Memory B cell (primary cell): ENCODE measurements at regions not wholly inside any gene's neighbourhood (a gene's known extent, or its start where the extent isn't known, plus 50 kb on each side); places are given as distances from the start of the nearest gene placed in this dataset.

Experiments used
- ATAC-seq: fragments of 150-1000 bp; cut with Tn5 transposase; 2 replicates; pipeline ENCODE4 v1.10.0; 2021; ENCODE audit warnings: low read depth, mild to moderate bottlenecking, moderate library complexity
- DNase-seq, 2 donors: peaks; one replicate each; pipeline ENCODE4 v3.0.0; 2022; ENCODE audit warnings: low spot score in 2 of 2
- H3K27ac Mint-ChIP-seq: one replicate; pipeline ENCODE4 v1.8.0; 2022; ENCODE audit warnings: mild to moderate bottlenecking, moderate library complexity, mixed read lengths
- H3K27me3 Mint-ChIP-seq: one replicate; pipeline ENCODE4 v1.8.0; 2022; ENCODE audit warnings: mixed read lengths
- H3K36me3 Mint-ChIP-seq: one replicate; pipeline ENCODE4 v1.8.0; 2022; ENCODE audit warnings: mild to moderate bottlenecking, mixed read lengths
- H3K4me1 Mint-ChIP-seq: one replicate; pipeline ENCODE4 v1.8.0; 2022; ENCODE audit warnings: mixed read lengths
- H3K4me3 Mint-ChIP-seq: one replicate; pipeline ENCODE4 v1.8.0; 2022; ENCODE audit warnings: mild to moderate bottlenecking, moderate library complexity, mixed read lengths
- H3K9me3 Mint-ChIP-seq: one replicate; pipeline ENCODE4 v1.8.0; 2022; ENCODE audit warnings: mixed read lengths

DNA sequence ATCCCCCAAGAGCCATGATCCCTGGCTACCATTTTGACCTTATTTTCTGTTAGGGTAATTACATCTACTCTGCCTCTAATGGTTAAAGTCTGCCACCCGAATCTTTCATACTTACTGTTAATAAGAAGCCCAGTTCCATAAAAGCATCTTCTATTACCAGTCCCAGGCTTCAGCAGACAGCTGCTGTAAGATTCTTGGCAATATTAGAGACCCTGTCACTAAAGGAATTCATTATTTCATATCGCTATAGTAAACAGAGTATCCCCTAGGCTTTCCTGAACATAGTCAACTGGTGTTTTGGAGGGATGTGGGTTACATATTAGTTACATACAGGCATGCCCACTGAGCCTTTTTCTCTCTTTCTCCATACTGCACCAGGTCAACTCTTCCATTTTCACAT is 608.7 kb upstream of the SEMA6A start:
- Mint-ChIP-seq H3K36me3 (no peaks in the 10 kb centered on the region), H3K27me3 (no peaks in the 10 kb centered on the region), H3K4me1 (no peaks in the 10 kb centered on the region), H3K9me3 (peaks cover 2% of the 10 kb centered on the region), H3K27ac (no peak overlapping the region), H3K4me3 (no peak overlapping the region)
- DNase-seq, result no peak
- ATAC-seq, result no peak

DNA sequence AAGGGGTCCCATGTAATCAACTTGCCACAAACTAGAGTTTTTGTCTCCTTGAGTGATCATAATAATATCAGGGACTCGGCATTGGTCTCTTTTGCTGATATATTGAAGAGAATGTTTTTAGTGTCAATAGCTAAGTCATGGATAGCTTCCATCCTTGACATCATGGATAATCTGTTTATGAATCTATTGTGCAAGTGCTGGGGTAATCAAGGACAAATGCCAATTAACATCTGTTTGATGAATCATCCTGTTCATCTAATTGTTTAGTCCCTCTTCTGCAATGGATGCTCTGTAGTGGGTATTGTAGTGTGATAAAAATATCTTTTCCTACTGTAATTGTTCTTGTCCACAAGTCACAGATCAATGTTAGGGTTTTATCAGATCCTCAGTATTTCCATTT is 607.5 kb upstream of the SEMA6A start:
- no peak overlapping the region for H3K27ac Mint-ChIP-seq
- no peaks in the 10 kb centered on the region for H3K36me3 Mint-ChIP-seq
- ATAC-seq (no peak), DNase-seq (no peak)
- H3K9me3 Mint-ChIP-seq, result peaks cover 3% of the 10 kb centered on the region
- H3K4me1 Mint-ChIP-seq, result no peaks in the 10 kb centered on the region
- no peak overlapping the region for H3K4me3 Mint-ChIP-seq
- no peaks in the 10 kb centered on the region for H3K27me3 Mint-ChIP-seq

DNA sequence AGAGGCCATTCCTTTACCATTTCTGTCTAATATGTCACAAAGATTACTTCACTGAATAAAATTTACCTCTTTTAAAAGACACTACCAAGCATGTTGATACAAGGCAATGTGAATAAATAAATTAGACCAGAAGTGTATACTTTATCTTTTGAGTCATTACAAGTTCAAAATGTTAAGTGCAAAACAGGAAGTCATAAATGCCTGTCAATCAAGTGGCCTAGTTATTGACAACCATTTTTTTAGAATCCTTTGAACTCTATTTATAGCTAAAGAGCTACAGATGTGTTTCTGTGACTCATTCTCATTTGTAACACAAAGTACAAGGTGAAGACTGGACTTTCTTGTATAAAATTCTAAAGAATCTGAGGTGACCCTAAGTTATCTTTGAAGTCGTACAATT is 602.7 kb upstream of the SEMA6A start:
- no peak overlapping the region for H3K4me3 Mint-ChIP-seq
- no peak for DNase-seq
- peaks cover 1% of the 10 kb centered on the region for H3K9me3 Mint-ChIP-seq
- H3K27me3 Mint-ChIP-seq, result no peaks in the 10 kb centered on the region
- H3K27ac Mint-ChIP-seq, result no peak overlapping the region
- no peaks in the 10 kb centered on the region for H3K36me3 Mint-ChIP-seq
- no peak for ATAC-seq
- H3K4me1 Mint-ChIP-seq, result no peaks in the 10 kb centered on the region

DNA sequence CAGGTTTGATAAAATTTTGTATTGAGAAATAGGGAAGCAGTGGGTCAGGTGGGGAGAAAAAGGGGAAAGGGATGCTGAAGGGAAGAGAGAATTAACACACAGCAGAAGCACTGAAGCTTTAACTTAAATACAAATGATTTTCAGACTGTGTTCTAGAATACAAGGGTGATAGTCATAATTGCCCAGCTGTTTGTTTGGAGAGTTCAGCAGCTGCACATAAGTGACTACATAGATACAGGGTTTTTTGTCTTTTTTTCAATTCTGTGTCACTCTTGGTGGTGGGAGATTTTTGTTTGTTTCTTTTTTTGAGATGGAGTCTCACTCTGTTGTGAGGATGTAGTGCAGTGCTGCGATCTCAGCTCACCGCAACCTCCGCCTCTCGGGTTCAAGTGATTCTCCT is 590.4 kb upstream of the SEMA6A start:
- Mint-ChIP-seq H3K4me1 (no peaks in the 10 kb centered on the region), H3K27ac (no peak overlapping the region), H3K27me3 (no peaks in the 10 kb centered on the region), H3K9me3 (peaks cover 2% of the 10 kb centered on the region), H3K36me3 (no peaks in the 10 kb centered on the region), H3K4me3 (no peak overlapping the region)
- DNase-seq, result no peak
- ATAC-seq, result no peak

DNA sequence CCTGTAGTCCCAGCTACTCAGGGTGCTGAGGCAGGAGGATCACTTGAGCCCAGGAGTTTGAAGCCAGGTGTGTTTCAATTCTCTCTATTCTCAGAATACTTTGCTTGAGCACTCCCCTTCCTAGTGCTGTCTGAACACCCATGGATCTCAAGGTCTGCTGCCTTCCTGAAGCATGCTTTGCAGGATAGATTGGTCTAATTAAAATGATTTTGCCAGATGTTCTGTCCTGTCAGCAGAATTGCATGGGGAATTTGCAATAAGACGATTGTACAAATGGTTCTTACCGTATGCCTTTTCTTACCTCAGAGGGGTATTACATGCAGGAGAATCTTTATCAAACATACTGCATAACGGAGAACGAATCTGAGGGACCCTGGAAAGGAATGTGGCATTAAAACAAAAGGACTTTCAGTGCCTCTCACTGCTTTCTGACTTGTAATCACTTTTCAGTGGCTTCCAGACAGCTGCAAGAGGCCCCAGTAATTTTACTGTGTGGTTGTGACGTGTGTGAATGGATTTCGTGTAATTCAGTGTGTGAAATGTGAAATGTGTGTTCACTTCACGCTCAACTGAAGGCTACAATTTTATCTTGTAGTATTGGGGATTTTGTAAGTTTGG is 587.2 kb upstream of the SEMA6A start:
- Mint-ChIP-seq H3K9me3 (no peaks in the 10 kb centered on the region), H3K27me3 (no peaks in the 10 kb centered on the region), H3K4me1 (no peaks in the 10 kb centered on the region), H3K36me3 (no peaks in the 10 kb centered on the region), H3K4me3 (no peak overlapping the region), H3K27ac (no peak overlapping the region)
- ATAC-seq (no peak), DNase-seq (no peak)

DNA sequence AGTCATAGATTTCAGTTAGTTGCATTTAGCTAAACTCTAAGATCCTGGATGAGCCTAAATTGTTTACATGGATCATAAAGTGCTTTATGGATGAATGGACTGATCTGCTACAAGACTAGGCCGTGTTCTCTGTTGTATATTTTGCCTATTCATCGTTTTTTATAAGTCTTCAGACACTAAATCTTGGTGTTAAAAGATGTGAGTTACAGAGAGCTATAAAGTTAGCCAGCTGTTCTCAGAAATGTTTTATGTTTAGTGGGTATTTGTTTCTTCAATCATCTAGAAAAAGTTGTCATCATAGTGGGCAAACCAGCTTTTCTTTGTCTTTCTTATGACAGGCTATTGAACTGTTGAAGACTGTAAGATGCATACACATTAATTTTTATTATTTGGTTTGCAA is 585.8 kb upstream of the SEMA6A start:
- no peak overlapping the region for H3K27ac Mint-ChIP-seq
- no peak for DNase-seq
- H3K4me3 Mint-ChIP-seq, result no peak overlapping the region
- no peaks in the 10 kb centered on the region for H3K36me3 Mint-ChIP-seq
- no peaks in the 10 kb centered on the region for H3K4me1 Mint-ChIP-seq
- no peaks in the 10 kb centered on the region for H3K9me3 Mint-ChIP-seq
- no peak for ATAC-seq
- H3K27me3 Mint-ChIP-seq, result no peaks in the 10 kb centered on the region

DNA sequence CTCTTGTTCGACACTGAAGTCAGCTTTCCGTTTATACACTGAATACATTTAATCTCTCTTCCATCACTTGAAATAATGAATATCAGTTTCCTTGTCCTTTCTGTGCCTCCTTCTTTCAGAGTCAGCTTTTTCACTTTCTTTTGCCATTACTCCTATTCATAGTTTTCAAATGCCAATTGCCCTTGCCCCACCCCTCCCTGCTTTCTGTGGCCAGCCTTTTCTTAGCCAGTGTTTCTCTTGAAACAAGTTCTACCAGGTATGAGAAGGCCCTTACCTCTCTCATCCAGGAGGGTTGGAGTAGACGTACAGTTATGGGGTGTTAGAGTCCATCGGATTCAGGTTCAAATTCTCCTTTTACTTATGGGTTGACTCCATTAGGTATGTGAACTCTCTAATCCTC is 574.7 kb upstream of the SEMA6A start:
- Mint-ChIP-seq H3K36me3 (no peaks in the 10 kb centered on the region), H3K4me1 (no peaks in the 10 kb centered on the region), H3K9me3 (peaks cover 3% of the 10 kb centered on the region), H3K27me3 (no peaks in the 10 kb centered on the region), H3K4me3 (no peak overlapping the region), H3K27ac (no peak overlapping the region)
- ATAC-seq (no peak), DNase-seq (no peak)

DNA sequence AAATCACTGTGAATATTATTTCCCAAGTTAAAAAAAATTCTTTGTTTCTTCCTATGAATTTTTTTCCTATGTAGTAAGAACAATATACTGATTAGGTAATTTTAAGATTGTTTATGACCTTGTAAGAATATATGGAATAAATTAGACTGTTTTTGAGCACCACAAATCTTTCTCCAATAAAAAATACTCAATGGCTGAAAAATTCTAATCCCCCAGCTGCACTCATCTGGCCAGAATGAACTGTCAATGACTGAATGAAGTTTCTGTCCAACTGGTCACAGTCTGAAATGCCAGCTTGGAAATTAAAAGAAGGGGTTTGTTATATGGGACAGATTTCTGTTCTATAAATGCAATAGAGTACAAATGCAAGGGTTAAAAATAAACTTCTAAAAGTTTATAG is 569.5 kb upstream of the SEMA6A start:
- Mint-ChIP-seq H3K4me3 (no peak overlapping the region), H3K36me3 (no peaks in the 10 kb centered on the region), H3K27me3 (no peaks in the 10 kb centered on the region), H3K4me1 (no peaks in the 10 kb centered on the region), H3K9me3 (peaks cover 4% of the 10 kb centered on the region), H3K27ac (no peak overlapping the region)
- ATAC-seq (no peak), DNase-seq (no peak)

DNA sequence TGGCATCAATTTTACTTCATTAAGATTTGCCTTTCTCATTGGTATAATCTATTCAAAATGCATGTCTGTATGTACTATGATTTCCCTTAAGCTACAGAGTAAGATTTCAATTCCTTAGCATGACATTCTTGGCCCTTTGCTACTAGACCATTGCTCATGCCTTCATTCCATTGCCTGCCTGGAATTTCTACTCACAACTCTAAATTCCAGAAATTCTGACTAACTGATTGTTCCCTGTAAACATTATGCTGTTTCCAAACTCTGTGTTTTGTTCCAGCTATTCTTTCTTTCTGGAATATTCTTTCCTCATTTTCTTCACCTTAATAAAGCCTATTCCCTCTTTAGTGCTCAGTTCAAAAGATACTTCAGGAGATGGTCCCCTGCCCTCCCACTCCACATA is 568.8 kb upstream of the SEMA6A start:
- Mint-ChIP-seq H3K27me3 (no peaks in the 10 kb centered on the region), H3K9me3 (peaks cover 4% of the 10 kb centered on the region), H3K36me3 (no peaks in the 10 kb centered on the region), H3K27ac (no peak overlapping the region), H3K4me1 (no peaks in the 10 kb centered on the region), H3K4me3 (no peak overlapping the region)
- DNase-seq, result no peak
- ATAC-seq, result no peak

DNA sequence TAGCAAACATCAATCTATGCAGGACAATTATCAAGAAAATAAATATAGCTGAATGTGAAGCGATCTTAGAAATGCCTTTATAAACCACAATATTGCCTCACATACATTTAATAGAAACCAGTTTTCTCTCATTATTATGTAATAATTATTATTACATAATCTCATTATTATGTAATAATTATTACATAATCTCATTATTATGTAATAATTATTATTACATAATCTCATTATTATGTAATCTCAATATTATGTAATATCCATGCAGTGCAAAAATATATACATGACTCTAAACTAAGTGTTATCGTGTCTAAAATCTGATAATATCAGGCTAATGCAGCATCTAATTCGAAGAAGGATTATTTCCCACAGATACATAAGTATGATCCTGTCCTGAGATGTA is 563.9 kb upstream of the SEMA6A start:
- Mint-ChIP-seq H3K27me3 (no peaks in the 10 kb centered on the region), H3K9me3 (peaks cover 3% of the 10 kb centered on the region), H3K4me1 (no peaks in the 10 kb centered on the region), H3K36me3 (no peaks in the 10 kb centered on the region), H3K4me3 (no peak overlapping the region), H3K27ac (no peak overlapping the region)
- ATAC-seq, result no peak
- no peak for DNase-seq

DNA sequence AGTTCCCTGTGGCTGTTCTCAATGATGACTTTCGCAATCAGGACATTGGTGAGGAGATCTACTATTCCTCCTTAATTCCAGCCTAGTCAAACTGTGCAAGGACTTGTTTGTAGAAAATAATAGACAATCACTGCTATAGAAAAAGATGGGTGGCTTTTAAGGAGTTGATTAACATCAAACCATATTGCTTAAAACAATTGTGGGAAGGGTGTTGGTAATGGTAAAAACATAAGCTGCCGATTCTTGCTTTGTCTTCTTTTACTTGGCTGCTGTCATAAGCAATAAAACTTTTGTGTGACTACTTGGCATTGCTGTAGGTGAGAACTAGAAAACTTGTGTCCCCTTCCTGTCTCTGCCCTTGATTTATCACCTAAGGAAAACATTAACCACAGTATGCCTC is 561.2 kb upstream of the SEMA6A start:
- H3K9me3 Mint-ChIP-seq, result peaks cover 2% of the 10 kb centered on the region
- H3K4me1 Mint-ChIP-seq, result no peaks in the 10 kb centered on the region
- no peaks in the 10 kb centered on the region for H3K36me3 Mint-ChIP-seq
- no peaks in the 10 kb centered on the region for H3K27me3 Mint-ChIP-seq
- DNase-seq (no peak), ATAC-seq (no peak)
- no peak overlapping the region for H3K4me3 Mint-ChIP-seq
- H3K27ac Mint-ChIP-seq, result no peak overlapping the region

DNA sequence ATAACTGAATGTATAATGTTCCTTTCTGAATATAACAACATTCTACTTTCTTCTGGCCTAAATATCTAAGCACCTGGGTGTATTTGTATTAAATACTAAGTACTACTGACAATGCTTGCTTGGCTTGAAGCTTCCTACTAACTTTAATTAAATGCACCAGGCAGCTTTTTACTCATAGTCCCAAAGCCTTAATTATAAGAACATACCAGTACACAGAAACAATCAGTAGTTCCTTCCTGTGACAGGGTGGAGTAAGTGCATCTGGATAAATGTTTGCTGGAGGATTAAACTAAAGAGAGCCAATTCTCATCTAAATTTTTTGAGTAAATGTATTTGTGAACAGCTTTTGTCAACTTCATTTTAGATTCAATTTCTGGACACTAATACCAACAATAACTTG is 558.6 kb upstream of the SEMA6A start:
- Mint-ChIP-seq H3K27ac (no peak overlapping the region), H3K9me3 (peaks cover 3% of the 10 kb centered on the region), H3K27me3 (no peaks in the 10 kb centered on the region), H3K4me1 (no peaks in the 10 kb centered on the region), H3K36me3 (no peaks in the 10 kb centered on the region), H3K4me3 (no peak overlapping the region)
- no peak for DNase-seq
- no peak for ATAC-seq

DNA sequence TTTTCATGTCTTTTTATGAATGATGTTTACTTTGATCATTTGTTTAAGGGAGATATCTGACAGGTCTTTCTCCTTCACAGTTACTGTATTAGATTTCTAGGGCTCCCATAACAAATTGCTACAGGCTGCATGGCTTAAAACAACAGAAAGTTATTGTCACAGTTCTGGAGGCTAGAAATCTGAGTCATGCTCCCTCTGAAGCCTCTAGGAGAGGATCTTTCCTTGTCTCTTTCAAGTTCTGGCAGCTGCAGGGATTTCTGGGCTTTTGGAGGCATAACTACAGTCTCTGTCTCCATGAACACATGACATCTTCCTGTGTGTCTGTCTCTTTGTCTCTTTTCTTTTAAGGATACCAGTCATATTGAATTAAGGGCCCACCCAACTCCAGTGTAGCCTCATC is 557.3 kb upstream of the SEMA6A start:
- H3K27me3 Mint-ChIP-seq, result no peaks in the 10 kb centered on the region
- H3K4me3 Mint-ChIP-seq, result no peak overlapping the region
- no peak overlapping the region for H3K27ac Mint-ChIP-seq
- ATAC-seq (no peak), DNase-seq (no peak)
- peaks cover 1% of the 10 kb centered on the region for H3K9me3 Mint-ChIP-seq
- H3K4me1 Mint-ChIP-seq, result no peaks in the 10 kb centered on the region
- no peaks in the 10 kb centered on the region for H3K36me3 Mint-ChIP-seq

DNA sequence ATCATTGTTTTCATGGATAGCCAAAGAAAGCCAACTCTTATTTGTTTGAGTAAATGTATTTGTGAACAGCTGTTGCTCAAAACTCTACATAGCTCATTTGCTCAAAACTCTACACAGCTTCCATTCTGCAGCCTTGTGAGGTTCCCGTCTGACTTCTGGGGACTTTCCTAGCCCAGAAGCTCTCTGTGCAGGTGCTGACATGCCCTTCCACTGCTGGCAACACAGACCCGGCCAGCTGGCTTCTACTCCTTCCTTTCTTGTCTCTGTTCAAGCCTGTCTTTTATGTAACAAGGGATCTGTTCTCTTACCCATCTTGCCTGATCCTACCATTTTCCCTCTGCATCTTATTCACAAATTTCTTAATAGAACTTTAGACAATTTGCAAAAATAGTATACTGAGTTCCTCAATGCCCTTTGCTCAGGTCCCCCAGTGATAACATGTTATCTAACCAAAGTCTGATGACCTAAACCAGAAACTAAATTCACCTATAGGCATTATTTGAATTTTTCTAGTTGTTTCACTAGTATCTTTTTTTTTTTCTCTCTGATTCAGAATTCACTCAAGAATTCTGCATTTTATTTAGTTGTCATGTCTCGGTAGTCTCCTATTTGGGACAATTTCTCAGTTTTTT is 556.5 kb upstream of the SEMA6A start:
- Mint-ChIP-seq H3K4me1 (no peaks in the 10 kb centered on the region), H3K4me3 (no peak overlapping the region), H3K9me3 (peaks cover 1% of the 10 kb centered on the region), H3K27me3 (no peaks in the 10 kb centered on the region), H3K36me3 (no peaks in the 10 kb centered on the region), H3K27ac (no peak overlapping the region)
- no peak for ATAC-seq
- DNase-seq, result no peak

DNA sequence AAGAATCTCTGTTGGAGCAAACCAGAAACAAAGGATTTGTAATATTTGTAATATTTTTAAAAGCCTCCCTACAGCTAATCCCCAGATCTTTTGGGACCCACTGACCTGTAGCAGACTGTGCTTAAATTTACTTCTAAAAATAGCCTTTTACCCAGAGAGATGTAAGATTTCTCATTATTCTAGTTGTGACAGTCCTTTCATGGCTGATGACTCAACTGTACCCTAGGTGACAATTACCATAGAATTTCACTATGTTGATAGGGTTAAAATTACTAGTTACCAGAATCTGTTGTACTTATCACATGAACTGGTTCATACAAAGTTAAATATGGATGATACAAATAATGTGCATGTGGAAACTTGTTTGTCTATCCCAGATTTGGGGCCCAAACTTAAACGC is 543.9 kb upstream of the SEMA6A start:
- Mint-ChIP-seq H3K36me3 (no peaks in the 10 kb centered on the region), H3K9me3 (peaks cover 7% of the 10 kb centered on the region), H3K27ac (no peak overlapping the region), H3K4me1 (no peaks in the 10 kb centered on the region), H3K27me3 (no peaks in the 10 kb centered on the region), H3K4me3 (no peak overlapping the region)
- DNase-seq (no peak), ATAC-seq (no peak)
